Upper lobe of left lung (tissue), 4 donors: ENCODE measurements at regions not wholly inside any gene's neighbourhood (a gene's known extent, or its start where the extent isn't known, plus 50 kb on each side); places are given as distances from the start of the nearest gene placed in this dataset.

Experiments used
- CTCF ChIP-seq, 6 experiments: fragments of 450-650 bp in 4 of 6; fragments of 200-600 bp in 2 of 6; sonication (generic) in 2 of 6; IDR thresholded peaks; one replicate each; pipeline ENCODE4 v1.5.1; 2016 to 2019; ENCODE audit warnings: antibody characterized with exemption in 6 of 6
- EP300 ChIP-seq, 4 donors: sonication (generic); formaldehyde crosslinking; IDR thresholded peaks; one replicate each; pipeline ENCODE4 v1.5.1; 2017; ENCODE audit warnings: antibody characterized with exemption in 4 of 4, control low read depth in 2 of 4

- TF ChIP-seq CTCF (IDR thresholded peaks at IDR 0.05) = no peak
- no peak for TF ChIP-seq EP300 (IDR thresholded peaks at IDR 0.05)
Measured at GRCh38 chr2:66192888-66193287, 242.0 kb upstream of the MEIS1 start.
